KBM-7 (cell line): ENCODE measurements at regions not wholly inside any gene's neighbourhood (a gene's known extent, or its start where the extent isn't known, plus 50 kb on each side); places are given as distances from the start of the nearest gene placed in this dataset.

Experiments used
- DNase-seq: peaks from one replicate; pipeline ENCODE4 v3.0.0-alpha.2; 2015
- in situ Hi-C: fragments of 300-500 bp; cut with MboI; formaldehyde crosslinking; loops from 2 replicates; pipeline ENCODE4 v1.14.3; 2020; ENCODE audit warnings: low sequenced_read_pairs, low pct_unique_long_range_greater_than_20kb, mixed read lengths

DNA sequence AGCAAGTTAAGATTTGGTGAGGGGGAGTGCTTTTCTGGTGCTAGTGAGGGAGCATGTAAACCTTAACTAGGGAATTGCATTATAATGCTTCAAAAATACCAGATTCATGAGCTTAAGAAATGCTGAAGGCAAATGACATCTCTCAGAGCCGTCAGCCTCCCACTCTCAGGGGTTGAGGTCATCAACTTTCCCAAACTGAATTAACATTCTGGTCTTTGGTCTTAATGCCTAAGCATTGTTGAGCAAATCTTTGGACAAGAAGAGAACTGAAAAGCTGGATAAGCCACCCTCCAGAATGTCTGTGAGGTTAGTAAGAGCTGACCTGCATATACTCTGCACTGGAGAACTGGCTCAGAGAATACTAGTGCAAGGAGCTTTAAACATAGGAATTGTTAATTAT is 124.9 kb upstream of the GAP43 start:
- no peak for DNase-seq
- in situ Hi-C loops, result no loop called here

DNA sequence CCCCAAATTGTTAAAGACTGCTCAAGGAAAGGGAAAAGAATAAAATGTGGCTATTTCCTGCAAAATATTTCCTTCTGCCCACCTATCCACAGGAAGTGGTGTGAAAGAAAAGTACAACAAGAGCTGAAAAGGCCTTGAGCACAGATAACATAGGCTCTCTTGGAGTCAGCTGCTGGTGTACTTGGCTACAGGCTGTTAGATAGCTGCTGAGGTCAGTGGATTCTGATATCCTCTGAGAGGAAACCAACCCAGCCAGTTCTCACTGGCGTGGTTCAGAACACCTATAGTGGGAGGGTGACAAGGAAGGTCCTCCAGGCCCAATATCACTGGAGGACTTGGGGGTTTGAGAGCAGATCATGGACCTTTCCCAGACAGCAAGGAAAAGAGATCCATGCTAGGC is 124.4 kb upstream of the GAP43 start:
- DNase-seq, result no peak
- in situ Hi-C loops, result no loop called here

DNA sequence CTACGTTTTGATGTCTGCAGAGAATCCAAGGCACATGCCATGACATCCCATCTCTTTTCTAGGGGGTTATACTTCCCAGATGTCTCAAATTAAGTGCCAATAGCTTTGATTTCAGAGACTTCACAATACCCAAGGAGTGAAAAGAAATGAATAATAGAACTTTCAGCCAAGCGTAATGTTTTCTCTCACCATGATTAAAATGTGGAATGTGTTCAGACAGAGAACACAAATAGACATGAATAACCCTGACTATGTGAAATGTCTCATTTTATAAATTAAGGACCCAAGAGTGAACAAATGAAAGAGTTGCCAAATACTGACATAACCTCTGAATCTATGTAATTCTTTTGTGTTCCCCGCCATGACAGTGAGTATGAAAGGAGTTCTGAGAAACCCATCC is 123.6 kb upstream of the GAP43 start:
- no peak for DNase-seq
- in situ Hi-C loops, result no loop called here

DNA sequence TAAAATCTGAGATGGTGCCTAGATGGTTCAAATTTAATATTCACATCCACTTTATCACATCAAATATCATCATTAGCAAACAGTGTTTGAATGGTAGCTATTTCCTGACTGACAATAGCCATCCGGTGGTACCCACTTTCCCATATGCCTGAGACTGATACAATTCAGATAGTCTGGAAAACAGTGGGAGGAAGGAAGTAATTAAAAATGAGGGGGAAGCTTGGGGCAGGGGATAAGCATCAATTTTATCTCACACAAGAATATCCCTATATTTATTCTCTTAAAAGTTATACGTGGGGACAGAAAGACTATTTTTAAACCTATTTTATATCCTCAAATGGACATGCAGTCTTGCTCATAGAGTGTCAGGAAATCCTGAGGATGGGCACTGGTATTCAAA is 122.5 kb upstream of the GAP43 start:
- DNase-seq, result no peak
- in situ Hi-C loops, result no loop called here

DNA sequence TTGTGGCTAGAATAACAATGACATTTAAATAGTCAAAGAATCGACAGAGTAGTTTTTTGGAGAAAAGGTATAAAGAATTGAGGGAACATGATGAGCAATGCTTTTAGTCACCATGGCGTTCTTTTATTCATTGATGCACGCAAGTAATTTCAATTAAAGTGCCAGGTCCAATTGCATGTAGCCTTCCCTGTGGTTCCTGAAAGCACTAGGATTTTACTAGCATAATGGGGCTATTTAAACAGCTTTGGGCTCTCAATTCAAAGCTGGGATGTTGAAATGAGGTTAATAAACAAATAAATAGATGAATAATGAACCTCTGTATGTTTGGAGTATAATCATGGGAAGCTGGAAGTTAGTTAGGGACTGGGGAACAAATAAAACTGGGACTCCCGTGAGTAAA is 121.2 kb upstream of the GAP43 start:
- in situ Hi-C loops, result no loop called here
- no peak for DNase-seq

DNA sequence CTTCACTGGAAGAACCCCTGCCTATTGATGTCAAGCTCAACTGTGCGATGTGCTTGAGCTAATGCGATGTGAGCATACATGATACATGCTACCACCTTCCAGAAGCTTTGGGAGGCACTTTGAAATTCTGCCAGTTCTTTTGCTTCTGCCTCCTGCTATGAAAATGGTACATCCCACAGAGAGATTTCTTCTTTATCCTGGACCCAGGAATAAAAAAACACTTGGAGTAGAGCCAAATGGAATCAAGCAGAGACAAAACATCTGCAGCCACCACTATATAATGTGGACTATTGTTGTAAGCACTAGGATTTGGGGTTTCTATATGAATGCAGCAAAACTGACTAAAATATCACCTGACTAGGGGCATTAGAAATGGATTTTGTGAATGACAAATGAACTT is 119.9 kb upstream of the GAP43 start:
- no peak for DNase-seq

DNA sequence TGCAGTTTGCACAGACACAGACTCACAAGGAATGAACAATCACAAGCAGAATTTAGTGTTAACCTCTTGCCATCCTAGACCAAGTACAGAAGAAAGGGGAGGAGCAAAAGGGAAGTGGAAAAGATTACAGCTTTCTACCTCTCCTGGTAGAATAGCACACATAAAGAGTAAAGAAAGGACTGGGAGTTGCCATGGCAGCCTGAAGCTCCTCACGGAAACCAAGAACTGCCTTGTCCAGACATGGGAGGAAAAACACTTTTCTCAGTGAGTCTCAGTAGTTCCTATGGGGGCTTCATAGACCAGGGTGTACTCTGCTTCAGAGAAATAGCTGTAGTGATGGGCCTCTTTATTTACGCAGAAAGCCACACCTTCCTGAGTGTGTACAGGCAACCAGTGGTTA is 114.7 kb upstream of the GAP43 start:
- in situ Hi-C loops, result no loop called here
- no peak for DNase-seq

More for the DNA sequence above, 119.9 kb upstream of the GAP43 start:
- in situ Hi-C loops, result no loop called here

DNA sequence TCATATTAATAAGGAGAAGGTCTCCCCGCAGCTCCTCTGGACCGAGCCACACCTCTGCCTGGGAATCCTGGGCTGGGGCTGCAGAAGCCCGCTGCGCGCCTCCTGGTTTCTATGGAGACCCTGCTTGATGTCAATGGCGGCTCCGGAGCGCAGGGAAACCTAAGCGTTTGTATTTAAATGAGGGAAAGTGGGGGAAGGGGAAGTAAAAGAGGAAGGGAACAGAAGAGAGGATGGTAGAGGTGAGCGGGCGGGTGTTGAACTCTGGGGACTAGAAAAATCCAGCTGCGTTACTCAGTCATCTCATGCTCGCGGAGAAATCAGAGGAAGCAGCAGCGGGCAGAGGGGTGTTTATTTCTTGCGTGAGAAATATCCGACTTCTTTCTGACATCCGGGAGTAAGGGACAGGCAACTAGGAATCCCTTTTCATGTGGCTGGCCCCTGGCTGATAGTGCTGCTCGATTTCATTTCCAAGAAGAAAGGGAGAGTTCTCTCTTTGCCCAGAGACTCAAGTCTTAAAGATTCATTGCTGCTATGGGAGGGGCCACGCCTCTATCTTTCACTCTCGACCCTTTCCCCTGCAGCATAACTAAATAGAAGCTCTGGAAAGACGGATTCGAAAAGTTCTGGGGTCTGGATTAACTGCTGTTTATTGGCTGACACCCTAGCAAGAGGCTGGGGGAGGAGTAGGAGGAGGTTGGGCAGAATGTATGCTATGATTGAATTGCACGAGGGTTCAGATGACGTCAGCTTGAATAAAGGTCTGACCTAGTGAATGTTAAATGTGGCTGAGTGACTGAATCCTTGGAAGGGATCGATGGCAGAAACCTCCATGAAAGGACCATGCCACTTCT is 110.5 kb upstream of the GAP43 start:
- in situ Hi-C loops, result no loop called here
- peak; percentile 67 for DNase-seq

DNA sequence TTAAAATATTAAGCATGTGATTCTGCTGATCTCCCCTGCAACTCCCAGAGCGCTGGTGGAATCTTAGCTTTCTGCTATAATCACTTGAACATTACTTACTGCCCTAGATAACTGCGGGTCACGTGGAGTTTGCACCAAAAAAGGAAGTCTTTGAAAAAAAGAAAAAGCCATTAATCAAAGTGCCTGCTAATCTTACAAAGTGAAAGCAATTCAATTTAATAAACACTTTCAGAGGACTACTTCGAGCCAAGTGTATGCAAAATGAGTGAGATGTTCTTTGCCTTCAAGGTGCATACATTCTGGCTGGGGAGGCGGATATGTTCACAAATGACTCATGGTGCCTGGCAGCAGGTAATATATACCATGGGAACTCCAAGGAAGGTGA is 109.9 kb upstream of the GAP43 start:
- in situ Hi-C loops, result no loop called here
- DNase-seq, result peak; percentile 43

DNA sequence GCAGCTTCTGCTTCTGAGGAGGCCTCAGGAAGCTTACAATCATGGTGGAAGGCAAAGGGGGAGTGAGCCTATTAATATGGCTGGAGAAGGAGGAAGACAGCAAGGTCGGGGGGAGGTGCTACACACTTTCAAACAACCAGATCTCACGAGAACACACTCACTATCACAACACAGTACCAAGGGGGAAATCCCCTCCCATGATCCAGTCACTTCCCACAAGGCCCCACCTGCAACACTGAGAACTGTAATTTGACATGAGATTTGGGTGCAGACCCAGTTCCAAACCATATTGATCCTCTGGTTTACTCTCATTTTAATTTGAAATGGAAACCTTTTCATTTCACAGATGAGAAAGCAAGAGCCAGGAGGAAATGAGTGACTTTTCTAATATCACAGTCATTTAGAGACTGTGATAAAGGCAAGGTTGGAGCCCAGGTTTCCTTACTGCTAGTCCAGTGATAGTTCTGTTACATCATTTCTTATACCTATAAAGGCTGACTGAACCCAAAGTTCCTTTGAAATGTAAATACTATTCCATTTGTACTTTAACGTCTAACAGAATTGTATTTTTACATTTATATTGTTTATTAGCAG is 105.8 kb upstream of the GAP43 start:
- in situ Hi-C loops, result no loop called here
- DNase-seq, result no peak

DNA sequence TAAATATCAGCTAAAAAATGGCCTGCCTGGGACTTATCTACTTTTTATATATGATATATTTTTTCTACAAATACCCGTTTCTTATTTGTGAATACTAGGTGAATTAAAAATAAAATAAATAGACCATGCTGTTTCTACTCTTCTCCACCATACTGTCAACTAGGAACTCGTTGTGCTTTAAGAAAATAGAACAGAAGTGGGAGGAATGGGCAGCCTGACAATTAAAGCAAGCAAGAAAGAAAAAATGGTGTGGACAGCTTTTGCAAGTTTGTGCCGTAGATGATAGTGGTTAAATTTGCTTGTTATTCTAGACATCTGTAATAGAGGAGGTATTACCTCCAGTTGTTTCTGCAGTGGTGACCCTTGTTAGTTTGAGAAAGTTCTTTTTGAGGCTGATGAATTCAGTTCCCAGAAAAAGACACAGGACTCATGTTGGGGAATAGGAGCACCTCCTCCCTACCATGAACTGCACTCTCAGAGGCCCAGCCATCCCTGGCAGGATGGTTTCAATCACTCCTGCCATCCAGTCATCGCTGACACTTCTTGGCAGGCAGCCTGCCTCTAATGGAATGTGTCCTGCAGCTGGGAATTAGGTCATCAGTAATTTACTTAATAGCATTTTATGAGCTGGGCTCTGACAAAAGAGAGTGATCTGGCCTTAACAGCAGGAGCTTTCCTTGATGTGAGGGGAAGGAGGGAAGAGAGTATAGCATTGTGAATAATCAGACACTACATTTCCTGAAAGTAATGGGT is 105.0 kb upstream of the GAP43 start:
- no peak for DNase-seq
- in situ Hi-C loops, result no loop called here

DNA sequence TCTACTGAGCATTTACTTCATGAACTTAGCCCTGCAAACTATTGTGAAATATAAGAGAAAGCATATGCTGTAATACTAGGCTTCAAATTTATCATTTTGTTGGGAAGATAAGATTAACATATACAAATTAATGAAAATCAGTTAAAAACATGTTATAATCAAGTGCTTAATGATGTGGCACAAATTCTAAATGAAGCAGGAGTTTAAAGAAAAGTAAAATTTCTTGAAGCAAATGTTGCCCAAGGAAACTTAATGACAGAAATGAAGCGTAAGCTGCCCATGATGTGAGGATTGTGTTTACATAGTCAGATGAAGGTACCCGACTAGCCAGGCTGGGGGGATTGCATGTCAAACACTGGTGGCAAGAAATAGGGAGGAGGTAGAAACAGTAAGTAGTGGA is 103.1 kb upstream of the GAP43 start:
- in situ Hi-C loops, result no loop called here
- DNase-seq, result no peak

DNA sequence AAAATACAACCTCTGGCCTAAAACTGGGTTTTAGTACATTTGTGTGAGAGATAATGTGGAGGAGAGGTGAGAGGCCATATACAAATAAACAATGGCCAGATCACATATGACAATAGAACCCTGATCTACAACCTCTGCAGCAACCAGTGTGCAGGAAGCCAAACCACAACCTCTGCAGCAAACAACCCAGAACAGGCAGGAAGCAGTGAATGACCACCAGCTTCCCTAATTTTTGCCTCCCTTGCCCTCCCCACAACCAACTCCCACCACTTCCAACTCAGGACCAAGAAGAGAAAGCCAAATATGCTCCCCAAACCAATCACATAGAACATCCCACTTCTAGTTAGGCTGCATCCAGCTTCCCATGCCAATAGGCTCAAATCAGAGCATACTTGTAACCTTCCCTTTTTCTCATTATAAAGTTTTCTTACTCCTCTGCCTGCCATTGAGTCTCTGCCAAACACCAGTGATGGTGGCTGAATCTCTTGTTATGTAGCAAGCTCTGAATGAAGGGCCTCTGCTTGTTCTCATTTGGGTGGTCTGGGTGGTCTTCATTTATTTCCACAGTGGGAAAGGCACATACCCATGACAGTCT is 102.6 kb upstream of the GAP43 start:
- in situ Hi-C loops, result no loop called here
- peak; percentile 35 for DNase-seq

DNA sequence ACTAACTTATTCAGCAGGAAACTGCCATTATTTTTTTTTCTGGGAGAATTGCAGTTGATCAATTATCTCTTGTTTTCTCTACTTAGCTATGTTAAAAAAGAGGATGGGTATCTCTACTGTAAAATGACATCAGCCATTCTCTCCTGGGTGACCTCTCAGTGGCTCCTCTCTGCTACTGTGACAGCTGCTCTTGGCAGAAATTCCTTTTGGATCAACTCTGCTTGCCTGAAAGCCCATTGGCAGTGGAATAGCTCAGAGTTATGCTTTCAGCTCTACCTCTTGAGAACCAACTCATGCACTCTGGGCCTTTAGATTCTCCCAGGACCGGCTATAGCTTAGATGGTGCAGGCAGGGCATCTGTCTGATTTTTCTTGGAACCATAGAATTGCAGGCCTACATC is 99.9 kb upstream of the GAP43 start:
- in situ Hi-C loops, result no loop called here
- DNase-seq, result no peak

DNA sequence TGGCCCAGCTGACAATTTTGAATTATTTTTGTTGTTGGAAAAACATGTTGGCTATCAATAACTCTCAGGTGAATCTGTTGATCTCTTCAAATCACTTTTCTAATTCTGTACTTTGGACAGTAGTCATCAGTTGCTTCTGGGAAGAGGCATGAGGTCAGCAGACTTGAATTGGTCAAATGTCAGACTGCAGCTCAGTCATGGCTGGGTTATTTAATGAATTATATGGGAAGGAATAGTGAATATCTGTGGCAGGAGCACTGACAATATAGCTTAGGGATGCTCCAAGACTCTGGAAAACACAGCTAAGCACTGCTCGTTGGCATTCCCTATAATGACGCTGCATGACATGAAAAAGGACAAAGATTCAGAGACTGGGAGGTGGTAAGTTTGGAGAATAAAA is 98.8 kb upstream of the GAP43 start:
- no peak for DNase-seq
- in situ Hi-C loops, result no loop called here

DNA sequence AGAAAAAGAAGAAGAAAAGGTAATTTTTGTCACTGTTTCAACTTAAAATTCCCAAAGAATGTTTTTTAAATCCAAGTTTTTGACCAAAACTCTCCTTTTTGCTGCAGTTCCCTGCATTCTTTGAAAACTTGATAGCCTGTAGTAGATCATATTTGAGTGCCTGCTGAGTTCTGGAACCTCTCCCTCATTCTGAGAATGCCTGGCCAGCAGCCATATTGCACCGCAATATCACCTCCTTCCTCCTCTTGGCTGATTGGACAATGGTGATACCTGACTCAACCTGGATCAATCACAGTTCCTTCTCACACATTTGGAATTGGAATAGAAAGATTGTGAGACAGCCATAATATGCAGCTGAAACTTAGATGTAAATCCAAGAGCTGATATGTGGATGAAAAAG is 97.6 kb upstream of the GAP43 start:
- in situ Hi-C loops, result no loop called here
- DNase-seq, result no peak

DNA sequence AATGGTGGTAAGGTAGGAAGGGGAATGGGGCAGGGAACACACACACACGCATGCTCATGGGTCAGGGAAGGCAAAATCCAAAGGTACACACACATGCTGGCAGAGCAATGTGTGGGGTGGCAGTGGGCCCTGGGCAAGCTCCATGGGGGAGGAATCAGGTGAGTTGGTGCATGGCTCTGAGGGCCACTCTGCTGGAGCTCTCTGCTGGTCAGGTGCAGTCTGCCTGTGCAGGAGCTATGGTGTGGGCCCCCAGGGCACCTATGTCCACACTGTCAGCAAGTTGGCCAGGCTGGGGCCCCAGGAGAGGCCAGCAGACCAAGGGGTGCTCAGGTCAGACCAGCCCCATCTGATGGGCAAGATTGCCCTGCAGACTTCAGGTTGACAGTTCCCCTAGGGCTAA is 90.1 kb upstream of the GAP43 start:
- in situ Hi-C loops, result no loop called here
- DNase-seq, result no peak

DNA sequence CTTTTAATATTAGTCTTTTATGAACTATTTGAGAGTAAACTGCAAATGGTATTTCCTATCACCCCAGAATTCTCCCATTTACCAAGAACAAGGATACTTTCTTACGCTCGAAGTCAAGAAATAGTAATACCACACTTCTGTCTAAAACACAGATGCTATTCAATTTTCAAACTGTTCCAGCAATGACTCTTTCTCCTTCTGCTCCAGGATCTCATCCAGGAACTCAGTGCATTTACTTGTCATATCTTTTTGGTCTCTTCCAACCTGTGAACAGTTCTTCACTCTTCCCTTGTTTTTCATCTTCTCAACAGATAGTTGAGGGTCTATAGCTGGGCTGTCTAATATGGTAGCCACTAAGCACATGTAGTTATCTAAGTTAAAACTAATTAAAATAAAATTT is 87.1 kb upstream of the GAP43 start:
- no peak for DNase-seq
- in situ Hi-C loops, result no loop called here

DNA sequence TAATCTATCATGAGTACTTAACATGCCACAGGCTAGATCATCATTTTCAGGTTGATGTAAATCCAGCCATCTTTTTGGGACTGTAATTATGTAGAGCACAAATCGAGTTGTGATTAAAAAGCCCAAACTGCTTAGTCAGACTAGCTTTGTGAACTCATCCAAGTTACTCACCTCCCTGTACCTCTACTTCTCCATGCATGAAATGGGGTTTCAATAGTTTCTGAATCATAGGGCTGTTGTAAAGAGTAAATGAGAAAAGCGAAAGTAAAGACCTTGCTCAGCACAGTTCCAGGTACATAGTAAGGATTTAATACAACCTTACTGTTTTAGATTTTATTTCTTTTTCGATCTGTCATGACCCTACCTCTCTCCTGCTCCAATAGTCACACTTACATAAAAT is 85.6 kb upstream of the GAP43 start:
- no peak for DNase-seq
- in situ Hi-C loops, result no loop called here

DNA sequence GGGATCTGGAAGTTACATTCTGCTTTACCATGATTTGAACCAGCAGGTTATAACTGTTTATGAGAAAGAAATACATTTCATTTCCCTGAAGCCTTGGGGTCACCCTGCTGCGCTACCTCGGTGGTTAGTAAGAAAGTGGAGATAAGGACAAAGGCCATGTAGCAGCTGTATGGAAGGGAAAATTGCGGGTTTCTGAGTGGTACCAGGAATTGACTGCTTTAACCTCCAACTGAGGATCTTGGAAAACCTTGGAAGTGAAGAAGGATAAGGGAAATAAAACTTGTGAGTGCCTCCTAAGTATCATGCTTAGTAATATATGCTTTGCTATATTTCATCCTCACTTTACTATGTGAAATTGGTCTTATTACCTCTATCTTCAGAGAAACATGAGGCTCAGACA is 76.1 kb upstream of the GAP43 start:
- no peak for DNase-seq
- in situ Hi-C loops, result no loop called here
